GM12864 (cell line): ENCODE measurements at regions not wholly inside any gene's neighbourhood (a gene's known extent, or its start where the extent isn't known, plus 50 kb on each side); places are given as distances from the start of the nearest gene placed in this dataset.
"Not testable (repeated sequence)": the region's sequence is repeated elsewhere in the genome, so short reads cannot be mapped to it uniquely, and the experiment has no call there.

Experiments
- DNase-seq: peaks from one replicate; pipeline ENCODE4 v3.0.0-alpha.2; 2011; ENCODE audit warnings: low read depth
- H3K4me3 ChIP-seq: 2 replicates; pipeline ENCODE4 v1.5.1; 2011; ENCODE audit warnings: mild to moderate bottlenecking, low read depth, low read length, control low read depth
- CTCF ChIP-seq: IDR thresholded peaks from 2 replicates; pipeline ENCODE4 v1.5.1; 2011; ENCODE audit warnings: low read depth, mild to moderate bottlenecking, moderate library complexity, low read length, control low read depth, inconsistent platforms; ENCODE audit errors: missing control alignments

- TF ChIP-seq CTCF = no peak
- H3K4me3 ChIP-seq = no peak overlapping the region
- no peak for DNase-seq
These were observed 181.9 kb upstream of the MEIS1 start for GRCh38 chr2:66253066-66253465.

GRCh38 chr2:66252109-66252508 lies 182.8 kb upstream of the MEIS1 start:
- no peak overlapping the region for H3K4me3 ChIP-seq
- DNase-seq = no peak
- TF ChIP-seq CTCF = no peak

- H3K4me3 ChIP-seq = no peak overlapping the region
- TF ChIP-seq CTCF = no peak
- no peak for DNase-seq
These were observed 183.4 kb upstream of the MEIS1 start for GRCh38 chr2:66251573-66251972.

GRCh38 chr2:66249089-66249488 lies 185.8 kb upstream of the MEIS1 start:
- not testable (repeated sequence) for H3K4me3 ChIP-seq, DNase-seq

- H3K4me3 ChIP-seq = not testable (repeated sequence)
These were observed 191.1 kb upstream of the MEIS1 start for GRCh38 chr2:66243809-66244208.

GRCh38 chr2:66242888-66243287 lies 192.0 kb upstream of the MEIS1 start:
- not testable (repeated sequence) for H3K4me3 ChIP-seq, DNase-seq

More at GRCh38 chr2:66243809-66244208, 191.1 kb upstream of the MEIS1 start:
- not testable (repeated sequence) for DNase-seq

- no peak overlapping the region for H3K4me3 ChIP-seq
- DNase-seq = no peak
- TF ChIP-seq CTCF = no peak
These were observed 192.7 kb upstream of the MEIS1 start for GRCh38 chr2:66242099-66242789.

GRCh38 chr2:66240286-66240685 lies 194.6 kb upstream of the MEIS1 start:
- no peak overlapping the region for H3K4me3 ChIP-seq
- DNase-seq = no peak
- no peak for TF ChIP-seq CTCF

GRCh38 chr2:66239655-66240054 lies 195.3 kb upstream of the MEIS1 start:
- no peak for TF ChIP-seq CTCF
- H3K4me3 ChIP-seq = no peak overlapping the region
- no peak for DNase-seq
